ENCODE measurements at regions not wholly inside any gene's neighbourhood (a gene's known extent, or its start where the extent isn't known, plus 50 kb on each side); places are given as distances from the start of the nearest gene placed in this dataset.

DNA sequence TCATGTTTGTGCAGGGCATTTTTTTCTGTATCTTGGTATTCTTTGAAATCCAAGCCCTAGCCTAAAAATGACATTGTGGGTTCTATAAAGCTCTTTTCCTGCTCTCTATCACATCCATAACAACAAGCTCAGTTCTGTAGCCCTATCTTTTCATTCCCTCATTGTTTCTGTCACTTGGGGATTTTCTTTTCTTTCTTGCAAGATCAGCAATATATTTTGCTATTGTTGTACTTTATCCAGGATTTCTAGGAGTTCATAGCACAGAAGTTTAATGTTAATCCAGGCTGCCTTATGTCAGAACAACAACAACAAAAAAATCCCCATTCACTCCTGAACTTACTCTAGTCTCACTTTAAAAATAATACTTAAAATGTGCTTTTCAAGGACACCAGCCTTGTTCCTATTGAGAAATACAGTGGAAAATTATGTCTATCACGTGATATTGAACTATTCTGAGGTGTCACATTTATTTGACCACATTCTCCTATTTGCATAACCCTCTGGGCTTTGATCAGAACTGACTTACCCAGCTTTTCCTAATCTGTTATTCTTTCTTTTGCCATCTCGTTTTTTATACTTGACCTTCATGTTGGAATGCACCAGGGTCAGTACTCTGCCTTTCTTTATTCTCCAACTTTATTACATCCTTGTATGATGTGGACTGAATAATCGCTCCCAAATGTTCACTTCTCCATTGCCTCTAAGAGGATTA, 112.8 kb downstream of the MAGEB5 start:
- no peak for TF ChIP-seq TAF1 (IDR thresholded peaks at IDR 0.05; ENCODE audit: borderline replicate concordance, low read depth, low read length)
- TF ChIP-seq RELA (IDR thresholded peaks at IDR 0.05; ENCODE audit: borderline replicate concordance, partially characterized antibody): no peak
- TF ChIP-seq MTA3 (IDR thresholded peaks at IDR 0.05; ENCODE audit: borderline replicate concordance, low read length): no peak

All from GM12878 (cell line).